HG03159 (cell line): ENCODE measurements at regions not wholly inside any gene's neighbourhood (a gene's known extent, or its start where the extent isn't known, plus 50 kb on each side); places are given as distances from the start of the nearest gene placed in this dataset.

Source experiments
- ATAC-seq: cut with Tn5 transposase; IDR thresholded peaks from one replicate; pipeline ENCODE4 v1.9.1; 2021; ENCODE audit warnings: mild to moderate bottlenecking, moderate library complexity; ENCODE audit not compliant: unreplicated experiment

DNA sequence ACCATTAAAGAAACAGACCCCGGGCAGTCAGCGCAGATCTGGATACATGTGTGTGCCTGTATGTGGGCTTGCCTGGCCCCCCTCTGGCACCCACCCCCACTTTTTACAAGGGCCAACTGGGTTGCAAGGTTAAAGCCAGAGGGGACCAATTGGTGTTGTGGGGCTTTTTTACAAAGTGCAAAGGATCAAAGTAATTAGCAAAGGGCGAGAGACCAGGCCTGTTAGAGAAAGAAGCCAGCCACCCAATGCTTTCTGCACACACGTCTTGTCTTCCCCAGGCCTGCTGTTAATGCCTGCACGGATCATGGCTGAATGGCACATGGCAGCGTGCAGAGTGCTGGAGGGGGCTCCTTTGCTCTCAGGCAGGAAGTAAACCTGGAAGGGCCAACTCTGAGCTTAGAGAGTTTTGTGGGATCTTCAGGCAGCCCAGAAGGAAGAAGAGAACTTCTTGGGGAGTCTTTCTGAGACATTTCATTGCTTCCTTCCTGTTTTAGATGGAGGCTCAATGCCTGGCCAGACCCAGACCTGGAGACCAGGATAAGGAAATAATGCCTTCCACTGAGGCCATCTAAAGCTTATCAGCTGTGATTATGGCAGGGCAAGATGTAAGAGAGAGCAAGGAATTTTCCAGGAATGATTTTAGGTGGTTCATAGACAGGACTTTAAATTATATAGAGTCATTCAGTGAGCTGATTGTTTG is 523.4 kb upstream of the TBX3 start:
- ATAC-seq, result no peak

DNA sequence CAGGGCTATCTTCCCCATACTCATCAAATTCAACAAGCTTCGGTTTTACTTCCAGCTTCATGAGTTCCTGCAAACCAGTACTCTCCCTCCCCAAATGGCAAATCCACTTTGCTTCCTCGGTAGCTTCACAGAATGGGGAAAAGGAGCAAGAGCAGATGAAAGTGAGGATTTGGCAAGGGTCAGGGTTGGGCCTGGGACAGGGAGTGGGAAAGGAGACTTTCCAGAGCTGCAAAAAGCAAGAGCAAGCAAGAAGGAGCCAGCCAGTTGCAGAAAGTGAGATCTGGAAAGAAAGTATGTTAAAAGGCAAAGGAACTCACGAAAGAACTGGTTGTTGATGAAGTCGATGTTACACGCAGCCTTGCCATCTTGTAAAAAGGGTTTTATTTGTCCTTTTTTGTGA is 522.8 kb upstream of the TBX3 start:
- ATAC-seq, result no peak

DNA sequence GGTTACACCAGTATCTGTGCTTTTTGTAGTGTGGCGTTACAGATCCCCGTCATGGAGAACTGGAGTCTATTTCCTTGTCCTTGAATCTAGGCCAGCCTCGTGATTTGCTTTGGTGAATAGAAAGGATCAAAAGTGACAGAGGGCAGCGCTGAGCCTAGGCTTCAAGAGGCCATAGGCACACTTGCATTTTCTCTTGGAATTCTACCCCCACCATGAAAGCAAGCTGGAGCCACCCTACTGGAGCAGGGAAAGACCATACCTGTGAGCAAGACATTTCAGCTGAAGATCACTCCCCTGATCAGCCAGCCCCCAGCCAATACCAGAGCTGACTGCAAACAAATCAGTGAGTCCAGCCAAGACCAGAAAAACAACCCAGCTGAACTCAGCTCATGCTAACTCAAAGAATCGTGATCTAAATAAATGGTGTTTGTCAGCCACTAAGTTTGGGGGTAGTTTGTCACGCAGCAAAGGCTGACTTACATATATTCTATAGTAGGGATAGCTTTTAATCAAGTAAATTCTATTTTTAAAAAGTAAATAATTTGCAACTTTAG is 521.9 kb upstream of the TBX3 start:
- ATAC-seq, result no peak

DNA sequence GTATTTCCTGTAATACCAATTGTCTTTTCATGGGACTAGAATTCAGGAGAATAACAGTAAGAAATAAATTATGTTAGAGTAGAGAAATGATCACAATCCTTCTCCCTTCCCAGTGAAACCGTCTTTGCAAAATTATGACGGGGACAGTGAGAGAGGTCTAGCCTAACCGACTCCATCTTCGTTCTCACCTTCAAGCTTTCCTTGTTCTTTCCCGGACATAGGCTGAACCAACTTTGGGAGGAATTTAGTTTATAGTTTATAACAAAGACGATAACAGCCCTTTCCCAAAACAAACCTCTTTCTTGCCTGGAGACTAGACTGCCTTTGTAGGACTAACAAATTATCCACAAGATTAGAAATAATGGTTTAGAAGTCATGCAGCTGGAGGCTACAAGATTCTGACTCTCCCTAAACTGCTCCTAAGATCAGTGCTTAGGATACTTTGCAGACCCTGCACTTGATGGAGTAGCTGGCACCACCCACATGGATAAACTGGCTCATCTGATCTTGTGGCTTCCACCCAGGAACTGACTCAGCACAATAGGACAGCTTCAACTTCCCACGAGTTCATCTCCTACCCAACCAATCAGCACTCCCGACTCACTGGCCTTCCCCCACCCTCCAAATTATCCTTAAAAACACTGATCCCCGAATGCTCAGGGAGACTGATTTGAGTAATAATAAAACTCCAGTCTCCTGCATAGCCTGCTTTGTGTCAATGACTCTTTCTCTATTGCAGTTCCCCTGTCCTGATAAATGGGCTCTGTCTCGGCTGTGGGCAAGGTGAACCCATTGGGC is 521.2 kb upstream of the TBX3 start:
- ATAC-seq, result no peak

DNA sequence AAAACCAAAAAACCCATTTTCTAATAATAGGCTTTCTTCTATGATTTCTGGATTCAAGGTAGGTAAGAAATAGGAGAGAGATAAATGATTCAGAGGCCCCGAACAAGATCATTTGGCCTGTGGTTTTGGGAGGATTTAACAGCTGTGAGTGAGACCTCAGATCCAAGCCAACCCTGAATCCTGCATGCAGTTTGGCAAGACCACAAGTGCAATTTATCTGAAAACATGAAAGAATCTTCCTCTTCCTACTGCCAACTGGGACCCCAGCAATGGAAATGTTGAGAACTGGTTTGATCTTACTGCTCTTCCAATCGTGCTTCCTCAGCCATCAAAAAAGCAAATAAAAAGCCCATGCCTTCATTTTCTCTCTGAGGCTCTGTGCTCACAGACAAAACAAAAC is 519.7 kb upstream of the TBX3 start:
- ATAC-seq, result no peak

DNA sequence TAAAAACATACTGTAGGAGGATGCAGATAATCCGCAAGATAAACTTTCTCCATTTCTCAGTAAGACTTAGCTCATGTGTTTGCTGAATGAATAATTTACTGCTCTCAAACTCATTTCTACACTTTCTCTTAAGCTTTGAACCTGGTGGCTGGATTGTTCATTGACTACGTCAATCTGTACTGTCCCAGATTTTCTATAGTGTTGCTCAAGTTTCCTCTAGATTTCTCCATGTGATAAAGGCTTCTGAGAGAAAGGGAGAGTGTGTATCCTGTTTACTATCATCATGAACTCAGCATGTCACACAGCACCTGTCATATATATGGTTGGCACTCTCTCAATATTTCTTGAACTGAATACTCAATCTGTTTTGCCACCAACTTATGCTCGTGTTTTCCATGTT is 518.0 kb upstream of the TBX3 start:
- no peak for ATAC-seq

DNA sequence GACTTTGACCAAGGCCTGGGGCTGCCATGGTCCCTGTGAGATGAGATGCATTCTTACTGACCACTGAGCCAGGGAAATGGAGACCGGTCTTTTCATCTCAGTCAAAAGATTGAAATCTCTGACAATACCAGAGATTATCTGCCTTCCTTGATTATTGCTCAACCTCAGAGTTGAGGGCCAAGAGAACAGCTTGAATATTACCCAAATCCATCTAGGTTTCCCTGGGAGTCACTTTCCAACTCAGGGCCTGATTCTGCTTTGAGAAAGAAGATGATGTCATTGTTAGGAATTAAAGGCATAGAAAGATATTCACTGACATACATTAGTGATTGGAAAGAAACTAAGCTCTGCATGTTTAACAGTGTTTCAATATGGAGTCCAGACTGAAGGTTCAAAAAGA is 515.9 kb upstream of the TBX3 start:
- no peak for ATAC-seq

DNA sequence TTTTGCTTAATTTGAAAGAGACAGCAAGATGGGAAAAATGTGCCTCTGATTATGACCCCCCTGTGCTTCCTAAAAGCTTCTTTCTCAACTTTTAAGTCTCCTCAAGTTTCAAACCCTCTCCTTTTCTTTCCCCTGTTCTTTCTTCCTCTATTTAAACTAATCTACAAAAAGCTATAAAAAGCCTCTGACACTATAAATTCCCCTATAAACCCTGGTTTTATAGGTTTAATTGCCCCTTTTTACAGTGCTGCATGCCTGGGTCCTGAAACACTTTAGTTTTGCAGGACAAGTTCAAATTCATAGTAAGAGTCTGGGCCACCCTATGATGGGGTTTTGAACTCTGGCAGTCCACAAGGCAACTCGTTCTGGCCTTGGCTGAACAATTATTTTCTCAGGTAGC is 510.9 kb upstream of the TBX3 start:
- ATAC-seq, result no peak

DNA sequence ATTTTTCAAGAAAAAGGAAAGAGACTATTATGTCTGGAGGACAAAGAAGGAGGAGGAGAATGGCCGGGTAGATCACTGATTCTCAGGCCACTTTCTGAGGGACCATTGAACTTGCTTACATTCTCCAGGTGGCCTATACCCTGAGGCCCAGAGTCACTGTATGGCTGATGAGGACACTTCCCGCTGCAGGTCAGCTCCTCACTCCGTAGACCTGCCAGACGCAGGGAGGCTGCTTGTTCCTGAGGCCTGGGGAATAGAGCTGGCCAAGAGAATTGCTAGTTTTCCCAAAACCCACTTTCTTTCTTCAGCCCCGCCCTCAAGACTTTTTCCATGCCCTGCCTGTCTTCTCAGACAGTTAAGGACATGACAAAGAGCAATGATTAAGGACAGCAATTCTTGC is 510.5 kb upstream of the TBX3 start:
- no peak for ATAC-seq

DNA sequence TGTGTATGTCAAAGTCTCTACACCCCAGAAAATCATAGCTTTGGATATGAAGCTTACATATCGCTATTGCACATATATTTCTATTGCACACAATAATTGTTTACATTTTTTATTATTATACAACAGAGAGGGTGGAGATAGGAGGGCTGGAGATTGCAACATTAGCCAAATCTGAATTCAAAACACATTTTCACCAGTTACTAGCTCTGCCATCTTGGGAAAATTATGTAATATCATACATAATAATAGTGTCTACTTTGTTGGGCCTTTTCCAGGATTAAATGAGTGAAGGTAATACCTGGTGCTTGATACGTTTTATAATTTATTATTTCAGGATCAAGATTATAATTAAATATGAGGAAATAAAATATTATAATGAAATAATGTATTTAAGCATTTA is 507.4 kb upstream of the TBX3 start:
- no peak for ATAC-seq

DNA sequence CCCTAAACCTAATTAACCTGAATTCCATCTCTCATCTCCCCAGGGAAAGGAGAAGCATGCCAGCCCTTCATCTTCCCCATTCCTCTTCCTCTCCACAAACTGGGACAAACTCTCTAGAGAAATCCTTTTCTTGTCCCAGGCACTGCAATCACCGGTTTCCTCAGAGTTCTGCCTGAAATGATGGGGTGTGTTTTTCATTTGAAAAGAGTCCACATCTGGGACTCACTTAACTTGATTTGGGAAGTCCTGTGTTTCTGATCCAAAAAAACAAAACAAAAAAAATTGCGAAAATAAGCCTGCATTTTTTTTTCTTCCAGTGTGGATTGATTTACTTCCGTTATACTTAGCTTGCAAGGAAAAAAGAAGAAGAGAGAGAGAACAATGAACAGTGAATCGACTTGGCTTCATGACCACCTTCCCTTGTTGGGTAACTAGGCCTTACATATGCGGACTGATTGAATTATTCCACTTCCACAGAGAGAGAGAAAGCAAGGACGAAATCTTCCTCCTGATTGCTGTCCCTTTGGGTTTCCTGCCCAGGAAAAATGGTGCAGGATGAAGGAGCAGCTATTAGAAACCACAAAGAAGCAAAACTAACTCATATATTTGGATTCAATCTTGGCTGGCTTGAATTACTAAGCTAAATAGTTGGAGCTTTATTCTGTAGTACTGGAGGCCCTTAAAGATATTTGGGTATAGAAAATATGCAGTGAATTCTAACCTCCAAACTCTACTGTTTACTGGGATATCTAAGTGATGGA is 506.2 kb upstream of the TBX3 start:
- no peak for ATAC-seq

DNA sequence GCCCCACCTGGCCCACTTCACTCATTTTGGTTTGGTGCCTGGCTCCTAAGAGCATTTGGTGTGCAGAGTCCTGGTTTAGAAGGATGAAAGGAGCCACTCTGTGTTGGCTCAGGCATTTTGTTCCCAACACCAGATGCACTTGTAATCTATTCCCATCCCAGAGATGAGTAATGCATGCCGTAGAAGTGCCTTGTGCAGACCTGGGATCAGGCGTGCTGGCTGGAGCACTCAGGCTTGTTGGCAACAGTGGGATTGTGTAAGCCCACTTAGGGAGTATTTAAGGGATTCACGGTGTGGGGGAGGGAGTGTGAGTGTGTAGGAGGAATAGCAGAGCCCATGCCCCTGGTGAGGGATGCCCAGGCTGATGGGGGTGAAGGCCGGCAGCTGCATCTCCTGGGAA is 501.5 kb upstream of the TBX3 start:
- ATAC-seq, result no peak

DNA sequence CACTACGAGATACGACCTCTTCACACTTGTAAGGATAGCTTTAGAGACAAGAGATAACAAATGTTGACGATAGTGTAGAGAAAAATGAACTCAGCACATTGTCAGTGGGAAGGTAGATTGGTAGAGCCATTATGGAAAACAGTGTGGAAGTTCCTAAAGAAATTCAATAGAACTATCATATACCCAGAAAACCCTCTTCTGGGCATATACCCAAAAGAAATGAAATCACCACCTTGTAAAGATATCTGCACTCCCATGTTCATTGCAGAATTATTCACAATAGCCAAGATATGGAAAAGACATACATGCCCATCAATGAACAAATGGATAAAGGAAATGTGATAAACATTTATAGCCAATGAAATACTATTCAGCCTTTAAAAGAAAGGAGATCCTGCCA is 499.8 kb upstream of the TBX3 start:
- no peak for ATAC-seq

DNA sequence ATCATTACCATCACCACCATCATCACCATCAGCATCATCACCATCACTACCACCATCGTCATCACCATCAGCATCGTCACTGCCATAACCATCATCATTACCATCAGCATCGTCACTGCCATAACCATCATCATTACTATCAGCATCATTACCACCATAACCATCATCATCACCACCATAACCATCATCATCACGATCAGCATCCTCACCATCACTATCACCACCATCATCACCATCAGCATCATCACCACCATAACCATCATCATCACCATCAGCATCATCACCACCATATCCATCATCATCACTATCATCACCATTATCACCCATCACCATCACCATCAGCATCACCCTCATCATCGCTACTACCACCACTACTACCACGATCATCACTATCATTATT is 493.9 kb upstream of the TBX3 start:
- ATAC-seq, result no peak

DNA sequence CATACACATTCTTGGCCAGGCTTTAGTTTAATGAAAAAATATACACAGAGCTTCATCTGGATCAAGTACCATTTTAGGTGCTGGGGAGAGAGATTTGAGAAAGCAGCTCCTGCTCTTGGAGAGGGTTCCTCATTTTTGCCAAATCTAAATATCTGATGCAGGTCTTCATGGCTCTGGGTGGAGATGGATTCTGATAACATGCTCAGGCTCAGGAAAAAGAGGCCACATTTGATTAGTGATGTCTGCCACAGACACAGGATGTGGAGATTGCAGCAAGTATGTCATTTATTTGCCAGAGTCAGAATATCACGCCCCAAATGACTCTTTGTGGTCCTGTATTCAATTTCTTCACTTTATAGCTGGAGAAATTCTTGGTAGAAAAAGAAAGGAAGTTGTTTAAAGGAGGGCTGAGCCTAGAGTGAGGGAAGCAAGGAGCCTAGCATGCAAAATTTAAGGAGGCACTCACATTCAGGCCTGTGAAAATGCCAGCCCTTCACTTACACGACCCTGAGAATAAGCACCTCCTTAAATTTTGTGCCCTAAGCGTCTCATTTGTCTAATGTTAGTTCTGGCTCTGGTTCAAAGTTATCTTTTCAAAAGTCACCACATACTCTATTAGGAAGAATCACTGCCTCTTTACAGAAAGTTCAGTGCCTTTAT is 492.9 kb upstream of the TBX3 start:
- ATAC-seq, result no peak

DNA sequence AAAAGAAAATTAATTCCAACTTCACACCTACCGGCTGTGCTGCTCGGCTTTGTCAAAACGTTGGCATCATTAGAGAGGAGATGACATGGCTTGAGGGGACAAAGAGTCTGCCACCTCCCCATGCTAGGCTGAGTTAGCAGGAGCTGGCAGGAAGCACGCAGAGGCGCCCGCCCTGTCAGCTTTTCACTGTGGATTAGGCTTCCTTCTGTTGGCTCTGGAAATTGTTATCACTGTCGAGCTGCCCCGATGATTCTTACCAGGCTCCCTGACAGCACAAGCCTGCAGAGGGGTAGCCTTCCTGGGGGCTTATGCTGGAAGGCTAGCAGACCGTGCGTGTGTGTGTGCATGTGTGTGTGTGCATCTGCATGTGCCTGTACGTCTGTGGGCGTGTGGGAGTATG is 490.9 kb upstream of the TBX3 start:
- no peak for ATAC-seq

DNA sequence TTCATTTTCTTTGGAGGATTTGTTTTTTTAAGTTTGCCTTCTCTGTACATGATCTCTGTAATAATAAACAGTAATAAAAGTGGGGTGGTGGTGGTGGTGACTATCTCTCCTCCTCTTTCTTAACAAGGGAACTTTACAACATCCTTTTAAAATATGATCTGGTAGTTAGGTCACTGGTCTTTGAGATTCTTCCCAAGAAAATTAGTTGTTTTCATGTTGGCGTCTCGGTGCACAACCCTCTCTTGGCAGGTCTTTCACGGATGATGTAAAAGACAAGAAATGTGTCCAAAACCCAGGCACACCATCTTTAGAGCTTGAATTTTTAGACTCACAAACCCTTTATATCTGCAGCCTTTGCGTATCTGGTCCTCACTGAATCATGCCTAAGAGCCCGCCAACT is 488.5 kb upstream of the TBX3 start:
- ATAC-seq, result no peak

DNA sequence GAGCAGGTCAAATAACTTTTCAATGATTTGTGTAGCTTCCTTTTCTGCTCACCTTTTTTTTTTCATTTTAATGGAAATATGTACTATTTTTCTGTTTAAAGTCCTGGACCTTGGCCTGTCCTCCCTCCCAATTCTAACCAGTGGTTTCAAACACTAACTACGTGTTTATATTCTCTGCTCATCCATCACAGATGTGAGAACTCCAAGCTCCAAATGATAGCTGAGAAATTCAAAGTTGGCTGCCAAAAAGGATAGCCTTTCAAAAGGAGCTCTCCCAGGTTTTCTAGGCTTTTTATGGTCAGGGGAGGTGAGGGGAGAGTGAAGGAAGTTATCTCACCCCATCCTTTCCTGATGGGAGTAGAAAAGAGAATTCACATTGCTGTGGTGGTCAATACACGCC is 486.0 kb upstream of the TBX3 start:
- no peak for ATAC-seq

DNA sequence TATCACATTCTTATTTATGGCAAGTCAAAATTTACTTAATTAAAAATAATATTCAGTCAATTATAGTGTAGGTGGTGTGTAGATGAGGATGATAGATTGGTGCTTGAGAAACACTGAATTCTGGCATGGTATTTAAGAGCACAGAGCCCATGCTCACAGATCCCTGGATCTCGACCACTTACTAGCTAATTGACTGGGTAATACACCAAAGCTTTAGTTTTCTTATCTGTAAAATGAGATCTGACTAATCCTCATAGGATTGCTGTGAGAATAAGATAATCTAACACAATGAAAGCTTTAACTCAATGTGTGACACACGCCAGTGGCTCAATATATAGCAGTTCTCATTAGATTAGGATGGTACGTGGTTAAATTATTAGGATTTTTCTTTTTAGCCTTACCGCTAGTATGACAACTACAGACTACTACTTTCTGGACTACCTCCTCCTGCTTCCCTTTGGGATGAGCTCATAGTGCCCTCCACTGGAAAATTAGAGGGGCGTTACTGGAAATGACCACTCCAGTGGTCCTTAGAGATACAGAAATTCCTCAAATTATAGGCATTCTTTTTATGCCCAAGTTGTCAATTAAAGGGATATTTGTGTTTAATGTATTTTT is 482.8 kb upstream of the TBX3 start:
- no peak for ATAC-seq

DNA sequence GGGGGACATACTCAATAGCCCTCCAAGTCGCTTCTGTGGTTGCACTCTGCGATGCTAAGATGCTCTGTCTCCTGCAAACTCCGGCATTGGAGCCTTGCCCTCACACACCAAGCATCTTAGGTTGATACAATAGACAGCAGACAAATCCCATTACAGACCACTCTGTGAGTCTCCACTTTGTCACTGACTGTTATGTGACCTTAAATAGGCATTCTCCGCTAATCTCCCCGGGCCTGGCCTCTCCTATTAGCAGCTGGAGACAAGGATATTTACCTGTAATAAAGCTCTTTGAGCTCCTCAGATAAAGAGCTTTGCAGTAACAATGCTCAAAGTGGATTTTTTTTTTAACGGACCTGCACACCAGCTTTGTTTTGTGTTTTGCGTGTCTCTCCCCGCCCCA is 479.7 kb upstream of the TBX3 start:
- no peak for ATAC-seq
